GM18499 (cell line): ENCODE measurements at regions not wholly inside any gene's neighbourhood (a gene's known extent, or its start where the extent isn't known, plus 50 kb on each side); places are given as distances from the start of the nearest gene placed in this dataset.
"Not testable (repeated sequence)": the region's sequence is repeated elsewhere in the genome, so short reads cannot be mapped to it uniquely, and the experiment has no call there.

ENCODE experiments used
- ATAC-seq: cut with Tn5 transposase; IDR thresholded peaks from one replicate; pipeline ENCODE4 v1.9.1; 2021; ENCODE audit warnings: moderate number of reproducible peaks; ENCODE audit not compliant: insufficient read depth, unreplicated experiment

- ATAC-seq = no peak
These were observed 201.8 kb upstream of the ATP5MC3 start for GRCh38 chr2:175383286-175383685.

GRCh38 chr2:175373729-175374128 lies 192.2 kb upstream of the ATP5MC3 start:
- ATAC-seq = no peak

- ATAC-seq = no peak
These were observed 191.5 kb upstream of the ATP5MC3 start for GRCh38 chr2:175372704-175373701.

GRCh38 chr2:175371378-175371777 lies 189.9 kb upstream of the ATP5MC3 start:
- ATAC-seq = no peak

DNA sequence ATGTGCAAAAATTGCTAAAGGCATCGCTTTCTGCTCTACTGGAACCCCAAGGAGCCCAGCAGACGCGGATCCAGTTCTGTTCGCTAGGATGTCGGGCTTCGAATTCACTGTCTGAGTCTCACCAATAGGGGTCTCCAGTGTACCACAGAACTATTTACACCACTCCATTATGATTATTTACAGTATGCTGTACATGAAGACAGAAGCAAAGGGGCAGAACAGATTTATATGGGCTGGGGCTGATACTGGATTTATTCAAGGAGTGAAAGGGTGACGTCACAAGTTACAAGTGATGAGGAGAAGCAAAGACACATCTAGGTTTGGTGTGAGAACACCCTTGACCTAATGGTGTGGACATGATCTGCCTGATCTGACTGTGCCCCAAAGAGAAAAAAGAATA lies 185.3 kb upstream of the ATP5MC3 start:
- ATAC-seq = no peak

DNA sequence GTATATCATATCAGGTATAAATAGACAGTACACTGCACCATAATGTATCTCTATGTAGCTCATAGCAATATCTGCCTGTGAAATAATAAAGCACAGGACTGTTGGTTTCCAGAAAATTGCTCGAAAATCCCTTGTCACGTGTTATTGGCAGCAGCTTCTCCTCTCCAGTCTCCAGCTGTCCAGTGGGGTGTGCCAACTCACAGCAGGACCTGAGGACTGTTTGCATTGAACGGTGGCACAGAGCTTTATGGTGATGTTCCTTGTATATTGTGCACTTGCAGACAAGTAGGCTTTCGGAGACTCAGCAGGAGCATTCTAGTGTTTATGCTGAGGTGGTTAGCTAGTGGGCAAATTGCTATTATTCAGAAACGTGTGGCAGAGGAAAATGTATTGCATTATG lies 182.2 kb upstream of the ATP5MC3 start:
- ATAC-seq = no peak

GRCh38 chr2:175362331-175362730 lies 180.8 kb upstream of the ATP5MC3 start:
- ATAC-seq = no peak

- ATAC-seq = no peak
These were observed 178.2 kb upstream of the ATP5MC3 start for GRCh38 chr2:175359710-175360109.

DNA sequence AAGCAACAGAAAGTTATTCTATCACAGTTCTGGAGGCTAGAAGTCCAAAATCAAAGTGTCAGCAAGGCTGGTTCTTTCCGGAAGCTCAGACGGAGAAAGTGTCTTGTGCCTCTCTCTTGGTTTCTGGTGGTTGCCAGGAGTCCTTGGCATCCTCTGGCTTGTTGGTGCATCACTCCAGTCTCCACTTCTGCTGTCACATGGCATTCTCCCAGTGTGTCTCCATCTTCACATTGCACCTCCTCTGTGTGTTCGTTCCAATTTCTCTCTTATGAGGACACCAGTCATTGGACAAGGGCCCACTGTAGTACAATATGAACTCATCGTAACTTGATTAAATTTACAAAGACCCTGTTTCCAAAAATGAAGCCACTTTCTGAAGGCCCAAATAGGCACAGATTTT lies 175.4 kb upstream of the ATP5MC3 start:
- no peak for ATAC-seq

GRCh38 chr2:175355246-175355645 lies 173.7 kb upstream of the ATP5MC3 start:
- ATAC-seq = no peak

- no peak for ATAC-seq
These were observed 171.8 kb upstream of the ATP5MC3 start for GRCh38 chr2:175353275-175353674.

DNA sequence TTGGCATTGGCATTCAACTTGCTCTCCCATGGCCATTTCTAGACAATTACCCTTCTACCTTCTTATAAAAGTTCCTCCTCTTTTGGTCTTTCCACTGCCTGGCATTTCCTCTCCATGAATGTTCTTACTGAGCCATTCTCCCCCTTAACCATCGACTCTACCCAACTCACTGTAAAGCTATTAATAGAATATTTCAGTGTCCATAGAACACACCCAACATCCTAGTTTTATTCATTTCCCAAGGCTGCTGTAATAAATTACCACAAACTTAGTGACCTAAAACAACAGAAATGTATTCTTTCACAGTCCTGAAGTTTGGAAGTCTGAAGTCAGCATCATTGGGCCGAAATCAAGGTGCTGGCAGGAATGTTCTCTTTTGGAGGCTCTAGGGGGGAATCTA lies 170.0 kb upstream of the ATP5MC3 start:
- ATAC-seq = no peak

- no peak for ATAC-seq
These were observed 168.6 kb upstream of the ATP5MC3 start for GRCh38 chr2:175350105-175350504.

DNA sequence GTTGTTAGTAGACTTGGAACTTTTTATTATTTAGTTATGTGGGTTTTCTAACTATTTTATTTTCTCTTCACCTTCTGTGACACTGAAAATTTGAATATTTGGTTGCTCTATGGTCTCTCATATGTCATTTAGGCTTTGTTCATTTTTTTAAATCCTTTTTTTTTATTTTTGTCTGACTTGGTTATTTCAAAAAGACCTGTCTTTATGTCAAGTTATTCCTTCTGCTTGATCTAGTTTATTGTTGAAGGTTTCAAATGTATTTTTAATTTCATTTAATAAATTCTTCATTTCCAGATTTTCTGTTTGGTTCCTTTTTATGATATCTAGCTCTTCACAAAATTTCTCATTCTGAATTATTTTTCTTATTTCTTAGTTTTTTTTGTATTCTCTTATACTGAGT lies 160.6 kb upstream of the ATP5MC3 start:
- ATAC-seq = no peak

DNA sequence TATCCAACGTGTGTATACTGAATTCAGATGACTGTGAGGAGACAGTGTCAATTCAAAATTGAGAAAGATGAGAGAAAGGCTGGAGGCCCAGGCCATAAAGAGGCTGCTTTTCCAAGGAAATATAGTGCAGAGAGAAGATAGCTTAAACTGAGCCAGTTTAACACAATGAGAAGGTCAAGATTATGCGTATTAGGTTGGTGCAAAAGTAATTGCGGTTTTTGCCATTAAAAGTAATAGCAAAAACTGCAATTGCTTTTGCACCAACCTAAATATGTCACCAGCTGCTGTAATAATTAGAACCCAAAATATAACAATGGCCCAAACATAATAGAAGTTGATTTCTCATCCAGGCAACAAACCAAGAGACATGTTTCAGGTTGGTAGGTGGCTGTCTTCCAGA lies 148.7 kb upstream of the ATP5MC3 start:
- no peak for ATAC-seq

GRCh38 chr2:175326801-175327200 lies 145.3 kb upstream of the ATP5MC3 start:
- no peak for ATAC-seq

GRCh38 chr2:175326164-175326563 lies 144.7 kb upstream of the ATP5MC3 start:
- not testable (repeated sequence) for ATAC-seq

DNA sequence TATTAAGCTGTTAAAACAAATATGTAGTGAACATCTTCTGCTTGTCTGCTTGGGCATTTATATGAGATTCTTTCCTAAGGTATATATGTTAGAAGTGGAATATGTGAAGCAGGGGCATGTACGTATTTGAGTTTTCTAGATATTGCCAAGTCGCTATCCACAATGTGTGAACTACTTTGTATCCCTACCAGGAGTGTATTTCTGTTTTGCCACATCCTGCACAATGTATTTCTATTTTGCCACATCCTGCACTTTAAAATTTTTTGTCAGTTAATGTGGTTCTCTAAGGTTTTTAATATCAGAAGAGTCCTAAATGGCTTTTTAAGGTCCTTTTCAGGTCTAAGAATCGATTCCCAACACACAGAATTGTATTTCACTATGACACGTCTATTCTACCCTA lies 141.7 kb upstream of the ATP5MC3 start:
- ATAC-seq = no peak

DNA sequence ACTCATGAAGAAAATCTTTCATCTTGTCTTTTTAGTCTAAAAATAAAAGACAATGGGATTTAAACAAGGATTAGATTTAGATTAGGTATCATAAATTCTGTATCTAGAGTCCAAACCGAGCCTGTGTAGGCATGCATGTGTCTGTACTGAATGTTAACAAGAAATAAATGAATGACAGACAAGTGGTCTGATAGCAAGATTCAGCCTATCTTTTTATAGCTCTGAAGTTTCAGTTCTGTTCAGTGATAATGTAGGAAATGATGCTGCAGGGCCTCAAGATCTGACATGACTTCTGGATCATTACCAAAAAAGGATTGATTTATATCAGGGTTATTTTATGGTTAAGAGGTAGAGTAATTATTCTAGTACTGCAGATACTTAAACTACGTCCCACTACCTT lies 137.0 kb upstream of the ATP5MC3 start:
- ATAC-seq = no peak

GRCh38 chr2:175317751-175318150 lies 136.2 kb upstream of the ATP5MC3 start:
- ATAC-seq = no peak

DNA sequence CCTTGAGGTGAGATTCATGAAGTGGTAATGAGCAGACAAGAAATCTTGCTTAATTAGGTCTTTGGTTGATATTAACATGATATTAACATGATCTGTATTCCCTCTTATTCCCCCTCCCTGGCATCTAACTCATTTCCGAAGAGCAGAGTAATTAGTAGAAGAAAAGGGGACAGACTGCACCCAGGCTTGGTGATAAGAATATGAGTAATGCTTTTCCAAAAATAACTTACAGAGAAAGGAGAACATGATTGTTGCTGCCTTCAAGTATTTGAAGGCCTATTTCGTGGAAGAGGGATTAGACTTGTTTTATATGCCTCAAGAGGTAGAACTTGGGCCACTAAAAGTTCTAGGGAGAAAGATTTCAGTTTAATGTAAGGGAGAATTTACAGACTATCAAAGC lies 130.6 kb upstream of the ATP5MC3 start:
- no peak for ATAC-seq
